ENCODE measurements at regions not wholly inside any gene's neighbourhood (a gene's known extent, or its start where the extent isn't known, plus 50 kb on each side); places are given as distances from the start of the nearest gene placed in this dataset.

DNA sequence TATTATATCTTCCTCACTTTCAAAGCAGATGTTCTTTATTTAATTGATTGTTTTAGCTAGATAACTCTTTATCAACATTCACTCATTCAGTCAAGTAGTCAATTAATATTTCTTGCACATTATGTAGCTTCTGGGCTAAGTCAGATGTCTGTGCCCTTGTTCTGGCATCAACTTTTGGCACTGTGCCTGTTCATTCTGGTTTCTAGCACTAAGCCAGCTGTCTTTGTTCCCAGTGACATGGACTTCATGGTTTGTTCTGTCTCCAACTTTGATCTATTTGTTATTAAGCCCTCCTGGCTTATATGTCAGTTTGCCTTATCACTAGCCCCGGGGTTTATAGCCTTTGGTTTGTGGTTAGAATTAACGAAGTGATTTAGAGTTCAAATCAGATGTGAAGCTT lies 247.9 kb upstream of the SYT4 start:
- ATAC-seq (no peak), DNase-seq (no peak)
- Histone ChIP-seq H3K4me1 (ENCODE audit: low read depth) (no peaks in the 10 kb centered on the region), H3K36me3 (ENCODE audit: low read depth) (no peaks in the 10 kb centered on the region), H3K4me3 (no peak overlapping the region), H3K9me3 (no peaks in the 10 kb centered on the region)
- TF ChIP-seq CTCF (IDR thresholded peaks at IDR 0.05), result no peak
- intact Hi-C loops (cut with DNase I, micrococcal nuclease), result no loop called here

- ATAC-seq, result no peak
- intact Hi-C loops (cut with DNase I, micrococcal nuclease), result no loop called here
- H3K36me3 ChIP-seq (ENCODE audit: low read depth), result no peaks in the 10 kb centered on the region
Measured at GRCh38 chr18:43526426-43527145, 249.3 kb upstream of the SYT4 start.

DNA sequence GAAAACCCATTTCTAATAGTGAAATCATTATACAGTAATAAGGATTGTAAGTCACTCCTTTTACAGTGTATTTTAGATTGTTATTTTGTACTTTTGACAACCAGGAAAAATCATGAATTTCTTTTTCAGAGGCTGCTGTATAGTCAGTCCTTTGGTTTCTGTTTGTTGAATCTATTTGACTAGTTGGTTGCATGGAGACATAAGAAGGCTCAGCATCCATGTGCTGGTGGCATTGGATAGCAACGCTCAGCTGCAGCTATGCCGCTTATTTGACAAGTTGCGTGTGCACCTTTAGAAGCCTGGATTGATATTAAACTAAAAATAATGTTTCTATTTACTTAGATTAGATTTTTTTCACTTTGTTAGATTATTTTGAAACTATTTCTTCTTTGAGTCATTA lies 254.1 kb upstream of the SYT4 start:
- TF ChIP-seq CTCF (IDR thresholded peaks at IDR 0.05), result no peak
- intact Hi-C loops (cut with DNase I, micrococcal nuclease), result loop anchor here in 1 of 2 donors (10.0 kb wide), 1 partner anchor 257 kb away; the partner anchor contains the start of gene SYT4
- no peak for ATAC-seq
- Histone ChIP-seq H3K36me3 (ENCODE audit: low read depth) (no peaks in the 10 kb centered on the region), H3K4me1 (ENCODE audit: low read depth) (no peaks in the 10 kb centered on the region), H3K9me3 (no peaks in the 10 kb centered on the region), H3K4me3 (no peak overlapping the region)
- no peak for DNase-seq

More at GRCh38 chr18:43526426-43527145, 249.3 kb upstream of the SYT4 start:
- Histone ChIP-seq H3K9me3 (no peaks in the 10 kb centered on the region), H3K4me1 (ENCODE audit: low read depth) (no peaks in the 10 kb centered on the region), H3K4me3 (no peak overlapping the region)
- no peak for TF ChIP-seq CTCF (IDR thresholded peaks at IDR 0.05)
- no peak for DNase-seq

DNA sequence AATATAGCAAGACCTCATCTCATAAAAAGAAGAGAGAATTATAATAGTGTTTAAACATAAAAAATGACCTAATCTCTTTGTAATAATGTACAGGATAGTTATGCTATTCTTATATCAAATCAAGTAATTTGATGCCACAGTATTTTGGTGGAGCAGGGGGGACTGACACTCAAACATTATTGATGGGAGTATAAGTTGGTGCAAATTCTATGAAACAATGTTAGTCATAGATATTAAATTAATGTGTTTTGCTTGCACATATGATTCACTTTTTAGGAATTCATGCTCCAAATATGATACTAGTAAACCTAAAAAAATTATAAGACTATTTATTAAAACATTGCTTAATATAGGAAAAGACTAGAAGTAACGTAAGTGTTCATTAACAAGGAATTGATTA lies 256.1 kb upstream of the SYT4 start:
- Histone ChIP-seq H3K4me3 (no peak overlapping the region), H3K9me3 (no peaks in the 10 kb centered on the region), H3K4me1 (ENCODE audit: low read depth) (no peaks in the 10 kb centered on the region), H3K36me3 (ENCODE audit: low read depth) (no peaks in the 10 kb centered on the region)
- no peak for TF ChIP-seq CTCF (IDR thresholded peaks at IDR 0.05)
- no peak for ATAC-seq
- DNase-seq, result no peak
- intact Hi-C loops (cut with DNase I, micrococcal nuclease), result loop anchor here in 1 of 2 donors (10.0 kb wide), 1 partner anchor 259 kb away; the partner anchor contains the start of gene SYT4

- intact Hi-C loops (cut with DNase I, micrococcal nuclease), result loop anchor here in 1 of 2 donors (10.0 kb wide), 1 partner anchor 260 kb away; the partner anchor contains the start of gene SYT4
- TF ChIP-seq CTCF (IDR thresholded peaks at IDR 0.05), result no peak
- no peaks in the 10 kb centered on the region for H3K36me3 ChIP-seq (ENCODE audit: low read depth)
- H3K4me1 ChIP-seq (ENCODE audit: low read depth), result no peaks in the 10 kb centered on the region
- ATAC-seq (no peak), DNase-seq (no peak)
- no peaks in the 10 kb centered on the region for H3K9me3 ChIP-seq
- no peak overlapping the region for H3K4me3 ChIP-seq
Measured at GRCh38 chr18:43534511-43534910, 257.2 kb upstream of the SYT4 start.
